Activated CD8-positive, alpha-beta T cell treated with anti-CD3 and anti-CD28 coated beads for 36 hours (primary cell): ENCODE measurements at regions not wholly inside any gene's neighbourhood (a gene's known extent, or its start where the extent isn't known, plus 50 kb on each side); places are given as distances from the start of the nearest gene placed in this dataset.

Source experiments
- ATAC-seq: fragments of 200-7000 bp; cut with Tn5 transposase; one replicate; pipeline ENCODE4 v1.10.0; 2021; ENCODE audit warnings: mild to moderate bottlenecking, moderate library complexity
- CTCF ChIA-PET: fragments of 350-600 bp; sonication (Branson Sonifier 250); formaldehyde crosslinking; loops from one replicate; lab custom pipeline; 2021; ENCODE audit warnings: antibody characterized with exemption; lab: Charles Lee
- POLR2A ChIA-PET: fragments of 350-600 bp; sonication (Branson Sonifier 250); formaldehyde crosslinking; loops from one replicate; lab custom pipeline; 2021; ENCODE audit warnings: antibody characterized with exemption; lab: Charles Lee
- DNase-seq: peaks from one replicate; pipeline ENCODE4 v3.0.0-alpha.2; 2020
- H3K27ac Mint-ChIP-seq: one replicate; pipeline ENCODE4 v1.8.0; 2021; ENCODE audit warnings: mild to moderate bottlenecking, mixed read lengths
- H3K27me3 Mint-ChIP-seq: one replicate; pipeline ENCODE4 v1.8.0; 2021; ENCODE audit warnings: mixed read lengths
- H3K36me3 Mint-ChIP-seq: one replicate; pipeline ENCODE4 v1.8.0; 2021; ENCODE audit warnings: low read depth, mixed read lengths
- H3K4me1 Mint-ChIP-seq: one replicate; pipeline ENCODE4 v1.8.0; 2021; ENCODE audit warnings: low read depth, mixed read lengths
- H3K4me3 Mint-ChIP-seq: one replicate; pipeline ENCODE4 v1.8.0; 2021; ENCODE audit warnings: mild to moderate bottlenecking, moderate library complexity, mixed read lengths
- H3K9me3 Mint-ChIP-seq: one replicate; pipeline ENCODE4 v1.8.0; 2021; ENCODE audit warnings: mixed read lengths
- CTCF ChIP-seq: fragments of 200-600 bp; IDR thresholded peaks from one replicate; pipeline ENCODE4 v1.8.0; 2022; ENCODE audit warnings: antibody characterized with exemption, mild to moderate bottlenecking
- intact Hi-C: fragments of 100-400 bp; cut with micrococcal nuclease; formaldehyde crosslinking; loops from one replicate; pipeline ENCODE4 v1.10.0; 2022

GRCh38 chr17:77317091-77317750 lies 176.5 kb downstream of the SEC14L1 start:
- Mint-ChIP-seq H3K36me3 (no peaks in the 10 kb centered on the region), H3K27me3 (no peaks in the 10 kb centered on the region), H3K27ac (no peak overlapping the region), H3K4me3 (no peak overlapping the region), H3K9me3 (no peaks in the 10 kb centered on the region), H3K4me1 (peaks cover 15% of the 10 kb centered on the region)
- POLR2A ChIA-PET, result interaction anchor here (0.6 kb wide), 1 partner anchor 114 kb away, joined by 6 read pairs; no protein-coding TSS in a partner anchor
- no peak for ATAC-seq
- CTCF ChIA-PET, result interaction anchor here (0.5 kb wide), 1 partner anchor 74 kb away, joined by 4 read pairs; no protein-coding TSS in a partner anchor
- TF ChIP-seq CTCF, result no peak
- DNase-seq, result no peak
- intact Hi-C loops, result no loop called here

- ChIA-PET CTCF (interaction anchor here (0.5 kb wide), 1 partner anchor 75 kb away, joined by 4 read pairs; no protein-coding TSS in a partner anchor), POLR2A (no interaction called here)
- DNase-seq, result no peak
- TF ChIP-seq CTCF, result no peak
- Mint-ChIP-seq H3K36me3 (no peaks in the 10 kb centered on the region), H3K27ac (no peak overlapping the region), H3K9me3 (no peaks in the 10 kb centered on the region), H3K4me1 (peaks cover 15% of the 10 kb centered on the region), H3K27me3 (no peaks in the 10 kb centered on the region), H3K4me3 (no peak overlapping the region)
- no peak for ATAC-seq
- intact Hi-C loops, result no loop called here
Observed at GRCh38 chr17:77318021-77318420, 177.3 kb downstream of the SEC14L1 start.

GRCh38 chr17:77318491-77319210 lies 177.9 kb downstream of the SEC14L1 start:
- intact Hi-C loops, result no loop called here
- H3K27ac Mint-ChIP-seq, result peak overlapping the region; percentile 82
- no peaks in the 10 kb centered on the region for H3K9me3 Mint-ChIP-seq
- no peak for DNase-seq
- ChIA-PET CTCF (no interaction called here), POLR2A (no interaction called here)
- ATAC-seq, result no peak
- H3K4me3 Mint-ChIP-seq, result no peak overlapping the region
- H3K27me3 Mint-ChIP-seq, result no peaks in the 10 kb centered on the region
- H3K36me3 Mint-ChIP-seq, result no peaks in the 10 kb centered on the region
- TF ChIP-seq CTCF, result no peak
- H3K4me1 Mint-ChIP-seq, result peaks cover 16% of the 10 kb centered on the region

GRCh38 chr17:77319211-77320043 lies 178.7 kb downstream of the SEC14L1 start:
- CTCF ChIA-PET, result no interaction called here
- ATAC-seq, result peak; percentile 85
- no peak for TF ChIP-seq CTCF
- no peaks in the 10 kb centered on the region for H3K9me3 Mint-ChIP-seq
- H3K36me3 Mint-ChIP-seq, result no peaks in the 10 kb centered on the region
- peak overlapping the region; percentile 82 for H3K27ac Mint-ChIP-seq
- peak; percentile 64 for DNase-seq
- POLR2A ChIA-PET, result no interaction called here
- H3K4me3 Mint-ChIP-seq, result peak overlapping the region; percentile 70
- peaks cover 24% of the 10 kb centered on the region for H3K4me1 Mint-ChIP-seq
- no peaks in the 10 kb centered on the region for H3K27me3 Mint-ChIP-seq
- intact Hi-C loops, result no loop called here
